Middle frontal gyrus (tissue), 1 donor: ENCODE measurements at regions not wholly inside any gene's neighbourhood (a gene's known extent, or its start where the extent isn't known, plus 50 kb on each side); places are given as distances from the start of the nearest gene placed in this dataset.

Experiments
- DNase-seq: peaks from one replicate; pipeline ENCODE4 v3.0.0-alpha.2; 2015; ENCODE audit warnings: low spot score; ENCODE audit errors: extremely low spot score

DNA sequence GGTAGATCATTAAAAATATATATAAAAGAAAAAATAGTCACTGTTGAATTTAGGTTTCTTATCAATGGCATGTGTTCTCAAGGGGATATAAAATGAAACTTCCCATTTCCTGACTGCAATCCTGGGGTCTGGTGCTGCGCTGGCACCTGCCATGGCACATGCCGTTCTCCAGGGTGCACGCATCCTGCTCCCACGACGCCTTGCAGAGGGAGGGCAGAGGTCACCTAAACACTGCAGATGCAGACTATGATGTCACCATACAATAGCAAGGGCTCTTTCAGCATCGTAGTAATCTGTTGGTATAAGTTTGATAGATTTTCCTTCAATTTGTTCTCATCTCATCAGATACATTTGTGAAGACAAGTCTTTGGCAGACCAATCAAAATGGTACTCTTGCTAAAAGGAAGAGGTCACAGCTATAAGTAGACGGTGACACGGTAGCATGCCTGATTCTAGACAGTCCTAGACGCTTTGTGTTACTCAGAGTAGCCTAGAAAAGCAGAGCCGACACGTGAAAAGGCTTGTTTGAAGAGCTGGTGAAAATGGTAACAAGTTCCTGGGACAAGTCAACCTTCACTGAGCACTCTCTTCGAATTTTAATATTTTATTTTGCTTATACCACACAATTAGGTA, 761.4 kb downstream of the DCDC2C start:
- no peak for DNase-seq

DNA sequence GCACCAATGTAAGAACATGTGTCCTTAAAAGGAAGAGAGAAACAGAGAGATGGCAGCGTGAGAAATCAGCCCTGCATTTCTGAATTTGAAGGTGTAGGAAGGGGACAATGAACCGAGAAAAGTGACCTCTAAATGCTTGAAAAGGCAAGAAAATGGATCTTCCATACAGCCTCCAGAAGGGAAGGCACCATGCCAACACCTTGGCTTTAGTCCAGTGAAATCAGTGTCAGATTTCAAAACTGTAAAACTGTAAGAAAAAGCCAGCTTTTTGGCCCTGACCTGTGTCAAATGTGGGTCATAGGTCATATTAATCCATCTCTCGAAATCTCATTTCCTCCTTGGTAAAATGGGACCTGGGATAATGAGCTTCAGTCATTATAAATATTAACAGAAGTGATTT, 762.3 kb downstream of the DCDC2C start:
- DNase-seq, result no peak

- DNase-seq, result no peak
These were observed 772.2 kb downstream of the DCDC2C start for GRCh38 chr2:4475618-4476017.

DNA sequence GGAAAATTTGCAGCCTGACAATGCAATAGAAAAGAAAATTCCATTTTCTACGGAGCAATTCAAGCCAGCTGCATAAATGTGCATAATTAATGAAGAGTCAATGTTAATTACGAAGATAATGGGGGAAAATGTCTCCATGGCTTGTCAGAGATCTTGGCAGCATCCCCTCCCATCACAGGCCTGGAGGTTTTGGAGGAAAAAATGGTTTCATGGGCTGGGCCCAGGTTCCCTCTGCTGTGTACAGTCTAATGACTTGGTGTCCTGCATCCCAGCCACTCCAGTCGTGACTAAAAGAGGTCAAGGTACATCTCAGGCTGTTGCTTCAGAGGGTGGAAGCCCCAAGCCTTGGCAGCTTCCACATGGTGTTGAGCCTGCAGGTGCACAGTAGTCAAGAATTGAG, 779.7 kb downstream of the DCDC2C start:
- DNase-seq, result no peak

DNA sequence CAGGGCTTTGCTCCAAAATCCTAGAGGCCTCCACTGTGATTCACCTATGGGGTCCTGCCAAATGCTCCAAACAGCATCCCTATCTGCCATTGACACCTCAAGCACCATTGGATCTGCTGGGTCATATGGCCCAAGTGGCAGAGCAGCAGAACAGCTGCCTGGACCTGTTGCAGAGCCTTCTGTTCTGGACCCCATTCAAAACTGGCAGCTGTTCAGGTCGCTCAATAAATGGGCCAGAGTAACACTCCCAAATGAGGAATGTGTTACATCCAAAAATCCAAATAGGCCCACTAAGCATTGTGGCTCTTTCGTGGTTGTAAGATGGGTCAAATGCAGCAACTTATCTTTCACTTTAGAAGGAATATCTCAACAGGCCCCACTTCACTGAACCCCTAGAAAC, 783.6 kb downstream of the DCDC2C start:
- DNase-seq, result no peak

DNA sequence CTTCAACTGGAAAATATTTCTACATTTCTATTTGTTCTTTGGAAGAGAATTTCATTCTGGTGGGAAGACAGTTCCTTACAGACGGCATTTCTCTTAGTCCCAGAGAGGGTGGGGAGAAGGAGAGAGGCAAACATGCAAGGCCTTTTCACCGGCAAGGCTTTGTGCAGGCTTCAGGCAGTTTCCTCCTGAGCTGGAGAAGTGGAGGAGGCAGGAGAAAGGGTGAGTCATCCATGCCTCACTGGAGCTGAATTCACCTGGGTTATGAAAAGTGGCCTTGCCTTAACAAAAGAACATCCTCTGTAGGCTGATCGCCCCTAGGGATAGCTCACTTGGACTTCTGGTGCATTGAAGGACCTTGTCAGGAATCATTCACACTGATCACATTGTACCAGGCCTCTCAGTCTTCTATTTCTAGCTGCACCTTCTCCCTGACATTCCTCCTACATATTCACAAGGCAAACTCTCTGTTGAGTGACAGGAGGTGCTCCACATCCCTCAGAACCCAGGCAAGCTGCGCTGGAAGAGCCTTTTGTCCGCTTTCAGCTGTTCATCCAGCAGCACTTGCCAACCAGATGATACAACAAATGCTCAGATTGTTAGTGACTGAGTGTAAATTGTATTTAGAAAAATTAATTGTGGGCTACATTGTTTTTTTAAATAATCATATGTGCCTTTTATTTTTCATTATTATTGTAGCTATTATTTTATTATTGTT, 796.1 kb downstream of the DCDC2C start:
- no peak for DNase-seq

GRCh38 chr2:4501525-4501924, 798.1 kb downstream of the DCDC2C start:
- DNase-seq, result no peak

GRCh38 chr2:4502230-4502843, 799.0 kb downstream of the DCDC2C start:
- no peak for DNase-seq

- DNase-seq, result no peak
These were observed 804.3 kb downstream of the DCDC2C start for GRCh38 chr2:4507661-4508060.

- DNase-seq, result no peak
These were observed 812.7 kb downstream of the DCDC2C start for GRCh38 chr2:4515871-4516761.

GRCh38 chr2:4518596-4518995, 815.2 kb downstream of the DCDC2C start:
- DNase-seq, result no peak

- no peak for DNase-seq
These were observed 819.4 kb downstream of the DCDC2C start for GRCh38 chr2:4522498-4523421.

DNA sequence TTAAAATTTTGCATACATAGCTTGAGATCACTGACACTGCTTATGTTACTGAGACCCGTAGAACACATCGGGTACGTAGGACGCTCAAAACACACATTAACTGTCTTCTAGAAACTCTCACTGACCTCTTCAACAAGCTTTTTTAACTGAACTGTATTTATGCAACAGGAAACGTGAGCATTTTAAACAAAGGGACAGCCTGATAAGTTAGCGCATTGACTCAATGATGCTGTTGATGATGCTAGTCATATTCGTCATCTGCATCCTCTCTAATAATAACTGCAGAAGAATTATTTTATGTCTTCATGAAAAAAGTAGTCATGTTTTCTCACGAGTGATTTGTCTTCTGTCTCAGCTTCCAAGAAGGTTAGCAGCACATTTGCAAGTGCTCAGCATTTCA, 824.0 kb downstream of the DCDC2C start:
- DNase-seq, result no peak

DNA sequence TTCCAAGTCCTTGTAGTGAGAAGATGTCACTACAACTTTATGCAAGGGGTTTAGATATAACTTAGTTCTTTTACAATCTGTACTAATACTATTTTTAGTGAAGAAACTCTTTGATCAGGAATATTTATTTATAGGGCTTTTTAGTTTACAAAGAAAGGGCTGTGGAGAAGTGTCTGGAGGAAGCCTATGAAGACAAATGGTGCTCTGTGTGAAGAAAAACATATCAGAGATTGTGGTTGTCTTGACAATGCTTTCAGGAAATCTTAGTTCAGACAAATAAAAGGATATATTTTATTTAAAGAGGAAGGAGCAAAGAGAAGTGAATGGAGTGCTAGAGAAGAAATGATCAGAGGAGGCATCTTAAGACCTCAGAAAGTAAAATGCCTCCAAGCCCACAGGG, 824.9 kb downstream of the DCDC2C start:
- no peak for DNase-seq

- no peak for DNase-seq
These were observed 825.4 kb downstream of the DCDC2C start for GRCh38 chr2:4528773-4529172.

GRCh38 chr2:4529738-4530137, 826.4 kb downstream of the DCDC2C start:
- DNase-seq, result no peak

- no peak for DNase-seq
These were observed 826.9 kb downstream of the DCDC2C start for GRCh38 chr2:4530231-4530630.

DNA sequence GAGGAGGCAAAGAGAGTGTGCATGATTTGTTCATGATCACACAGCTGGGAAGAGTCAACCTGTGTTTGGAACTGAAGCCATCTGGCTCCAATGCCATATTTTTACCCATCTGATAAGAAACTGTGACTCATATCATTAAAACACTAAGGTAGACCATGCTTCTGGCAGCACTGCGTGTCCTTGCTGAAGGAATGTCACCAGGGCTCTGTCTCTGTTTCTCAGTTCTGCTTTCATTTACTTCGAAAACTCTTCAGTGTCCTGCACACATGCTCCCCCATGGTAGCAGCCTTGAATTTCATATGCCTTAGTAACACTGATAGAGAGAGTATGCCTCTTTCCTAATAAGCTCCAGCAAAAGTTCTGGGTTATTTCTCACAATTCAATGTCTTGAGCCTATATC, 830.4 kb downstream of the DCDC2C start:
- DNase-seq, result no peak

DNA sequence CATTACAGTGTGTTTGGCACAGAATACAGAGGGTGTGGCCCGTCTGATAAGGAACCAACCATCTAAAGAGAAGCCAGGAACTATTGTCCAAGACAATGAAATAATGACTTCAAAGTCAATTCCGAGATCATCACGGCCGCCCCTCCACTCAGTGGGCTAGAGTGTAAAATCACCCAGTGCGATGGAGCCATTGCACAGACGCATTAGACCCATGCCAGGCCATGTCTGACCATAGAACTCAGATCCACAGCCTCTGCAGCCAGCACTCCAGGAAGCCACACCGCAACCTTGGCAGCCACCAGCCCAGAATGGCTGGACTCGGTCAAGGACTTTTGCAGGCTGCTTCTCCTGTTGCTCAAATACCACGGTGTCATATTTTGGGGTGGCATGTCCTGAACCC, 835.7 kb downstream of the DCDC2C start:
- no peak for DNase-seq

DNA sequence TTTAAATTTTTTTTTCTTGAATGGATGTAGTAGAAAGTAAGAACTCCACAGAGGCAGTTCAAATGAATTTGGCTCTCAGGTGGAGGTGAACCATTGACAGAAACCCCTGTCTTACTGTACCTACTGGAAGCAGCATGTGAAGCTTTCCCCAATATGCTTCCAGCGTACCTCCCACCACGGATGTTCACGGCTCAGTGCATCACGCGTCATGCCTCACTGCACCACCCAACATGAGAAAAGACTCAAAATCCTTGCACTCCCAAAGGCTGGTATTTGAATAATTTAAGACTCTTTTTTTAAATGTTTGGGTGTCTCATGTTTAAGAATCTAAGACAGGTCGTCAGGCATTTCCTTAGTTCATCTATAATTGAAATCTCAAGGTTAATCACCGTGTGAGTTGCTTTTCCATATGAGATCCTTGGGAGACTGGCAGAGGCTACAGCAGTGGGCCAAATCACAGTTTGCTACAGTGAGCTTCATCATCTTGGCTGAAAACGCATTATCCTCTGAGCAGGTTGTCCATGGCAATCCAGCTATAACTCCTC, 846.4 kb downstream of the DCDC2C start:
- no peak for DNase-seq
